Endothelial cell of umbilical vein (primary cell): ENCODE measurements at regions not wholly inside any gene's neighbourhood (a gene's known extent, or its start where the extent isn't known, plus 50 kb on each side); places are given as distances from the start of the nearest gene placed in this dataset.

Experiments used
- BruUV-seq: library from RNA; stranded (reverse); fragments of 400-500 nt; replicated peaks from 2 replicates; lab custom pipeline; 2021; lab: Mats Ljungman, UMichigan
- CTCF ChIA-PET: fragments of 300-600, 350-600 bp; sonication (Branson Sonifier 250); formaldehyde crosslinking; loops from one replicate; lab custom pipeline; 2021; ENCODE audit warnings: antibody characterized with exemption, inconsistent platforms; lab: Charles Lee
- POLR2A ChIA-PET: fragments of 300-600, 350-600 bp; sonication (Branson Sonifier 250); formaldehyde crosslinking; loops from one replicate; lab custom pipeline; 2021; ENCODE audit warnings: antibody characterized with exemption, inconsistent platforms; lab: Charles Lee
- DNase-seq: peaks from one replicate; pipeline ENCODE4 v3.0.0-alpha.2; 2011; ENCODE audit warnings: low read depth, low spot score
- FAIRE-seq: peaks from 2 replicates; lab custom pipeline; 2011; peaks lifted over from hg19 to GRCh38; lab: Jason Lieb, UNC
- H2AFZ ChIP-seq: 2 replicates; pipeline ENCODE4 v1.6.0; 2012; ENCODE audit warnings: low read depth, low read length, control low read depth, inconsistent platforms
- H3K27ac ChIP-seq: 2 replicates; pipeline ENCODE4 v1.5.1; 2011; ENCODE audit warnings: low read depth, mild to moderate bottlenecking, control low read depth, low read length, moderate library complexity; ENCODE audit not compliant: insufficient read depth
- H3K27me3 ChIP-seq, 2 experiments: 2 replicates each; pipeline versions ENCODE4 v1.6.0 to v1.6.1; 2011; ENCODE audit warnings: low read length in 2 of 2, mixed read lengths in 1 of 2; ENCODE audit not compliant: control insufficient read depth in 2 of 2, insufficient read depth in 2 of 2
- H3K36me3 ChIP-seq, 2 experiments: 2 replicates in 1 of 2; 3 replicates in 1 of 2; pipeline ENCODE4 v1.5.1; 2011; ENCODE audit warnings: low read length in 2 of 2, mild to moderate bottlenecking in 1 of 2, moderate library complexity in 1 of 2; ENCODE audit not compliant: control insufficient read depth in 2 of 2, insufficient read depth in 2 of 2; ENCODE audit errors: extremely low read depth in 1 of 2
- H3K4me1 ChIP-seq: 3 replicates; pipeline ENCODE4 v1.5.1; 2011; ENCODE audit warnings: mild to moderate bottlenecking, low read length; ENCODE audit not compliant: control insufficient read depth, insufficient read depth; ENCODE audit errors: extremely low read depth
- H3K4me2 ChIP-seq: 2 replicates; pipeline ENCODE4 v1.6.1; 2011; ENCODE audit warnings: low read length, control low read depth, mixed read lengths; ENCODE audit not compliant: insufficient read depth
- H3K4me3 ChIP-seq, 3 experiments: fragments of 200-600 bp in 1 of 3; sonication (generic), shearing (Covaris generic) in 1 of 3; replicated peaks in 1 of 3; 2 replicates each; pipeline ENCODE4 v1.5.1; 2011 to 2016; ENCODE audit warnings: control low read depth in 3 of 3, low read length in 3 of 3, mild to moderate bottlenecking in 2 of 3, inconsistent platforms in 1 of 3, low read depth in 1 of 3, moderate library complexity in 1 of 3; ENCODE audit not compliant: insufficient read depth in 1 of 3
- H3K79me2 ChIP-seq: 2 replicates; pipeline ENCODE4 v1.6.0; 2012; ENCODE audit warnings: low read length, inconsistent platforms; ENCODE audit not compliant: control insufficient read depth, insufficient read depth
- H3K9ac ChIP-seq: replicated peaks from 2 replicates; pipeline ENCODE3; 2011; ENCODE audit warnings: low read length, control low read depth; ENCODE audit not compliant: insufficient read depth; ENCODE audit errors: extremely low read depth
- H3K9me1 ChIP-seq: replicated peaks from 3 replicates; pipeline ENCODE4 v1.6.0; 2011; ENCODE audit warnings: mild to moderate bottlenecking, low read length; ENCODE audit not compliant: control insufficient read depth, insufficient read depth; ENCODE audit errors: extremely low read depth
- H3K9me3 ChIP-seq: replicated peaks from 2 replicates; pipeline ENCODE4 v1.5.1; 2012; ENCODE audit warnings: low read length, inconsistent platforms; ENCODE audit not compliant: control insufficient read depth, insufficient read depth
- H4K20me1 ChIP-seq: replicated peaks from 2 replicates; pipeline ENCODE3; 2011; ENCODE audit warnings: mild to moderate bottlenecking, low read length; ENCODE audit not compliant: control insufficient read depth, insufficient read depth; ENCODE audit errors: extremely low read depth
- CTCF ChIP-seq, 2 donors: IDR thresholded peaks; 1 replicate in 1 of 2; 2 replicates in 1 of 2; pipeline ENCODE4 v1.5.1; 2011; ENCODE audit warnings: low read length in 2 of 2, mild to moderate bottlenecking in 2 of 2, moderate library complexity in 2 of 2, control low read depth in 1 of 2, inconsistent platforms in 1 of 2, low read depth in 1 of 2; ENCODE audit not compliant: insufficient read depth in 1 of 2; ENCODE audit errors: extremely low read depth in 1 of 2
- EZH2 ChIP-seq: IDR thresholded peaks from 2 replicates; pipeline ENCODE4 v1.6.1; 2012; ENCODE audit warnings: borderline replicate concordance, low read depth, mild to moderate bottlenecking, moderate library complexity, low read length, inconsistent platforms; ENCODE audit not compliant: severe bottlenecking
- FOS ChIP-seq: IDR thresholded peaks from 2 replicates; pipeline ENCODE4 v1.6.1; 2011; ENCODE audit warnings: mild to moderate bottlenecking, low read length, moderate library complexity, borderline replicate concordance; ENCODE audit not compliant: insufficient read depth
- GATA2 ChIP-seq: IDR thresholded peaks from 2 replicates; pipeline ENCODE4 v1.7.0; 2011; ENCODE audit warnings: low read depth, mild to moderate bottlenecking, moderate library complexity, mixed read lengths, low read length; ENCODE audit not compliant: insufficient read length, insufficient read depth
- JUN ChIP-seq: IDR thresholded peaks from 2 replicates; pipeline ENCODE4 v1.6.1; 2011; ENCODE audit warnings: borderline replicate concordance, low read depth; ENCODE audit not compliant: insufficient read length, insufficient read depth
- MAX ChIP-seq: IDR thresholded peaks from 2 replicates; pipeline ENCODE4 v1.6.1; 2011; ENCODE audit not compliant: insufficient read depth, insufficient read length
- MYC ChIP-seq: IDR thresholded peaks from one replicate; pipeline ENCODE4 v1.6.1; 2011; ENCODE audit warnings: mild to moderate bottlenecking, low read depth, low read length
- POLR2A ChIP-seq: IDR thresholded peaks from 2 replicates; pipeline ENCODE4 v1.6.1; 2012; ENCODE audit warnings: low read depth, mild to moderate bottlenecking, control low read depth, low read length
- POLR2AphosphoS5 ChIP-seq: IDR thresholded peaks from 2 replicates; pipeline ENCODE4 v1.6.1; 2012; ENCODE audit warnings: low read depth, mild to moderate bottlenecking, control low read depth, low read length, moderate library complexity; ENCODE audit not compliant: insufficient read depth
- dilution Hi-C: fragments of 300-500 bp; cut with MboI; formaldehyde crosslinking; loops from one replicate; pipeline ENCODE4 v1.15.0; 2019; ENCODE audit warnings: low sequenced_read_pairs; ENCODE audit not compliant: extremely low pct_ligation_motif_present
- intact Hi-C: fragments of 100-400 bp; cut with micrococcal nuclease; formaldehyde crosslinking; loops from one replicate; pipeline ENCODE4 v1.10.0; 2022

- POLR2A ChIA-PET = no interaction called here
- no TSS peak for BruUV-seq
- H2AFZ ChIP-seq = no peak overlapping the region
- H3K4me3 ChIP-seq = no peak overlapping the region
- H3K27ac ChIP-seq = no peak overlapping the region
- no peak overlapping the region for H3K9ac ChIP-seq
- H3K9me1 ChIP-seq = no peaks in the 10 kb centered on the region
- TF ChIP-seq EZH2 (no peak), MAX (no peak), POLR2A (no peak), MYC (no peak), CTCF (IDR thresholded peaks at IDR 0.05; ENCODE audit: extremely low read depth in 1 of 2, insufficient read depth in 1 of 2, low read depth in 1 of 2, low read length in 2 of 2) (no peak), JUN (no peak), POLR2AphosphoS5 (no peak), GATA2 (no peak), FOS (no peak)
- no peaks in the 10 kb centered on the region for H3K79me2 ChIP-seq
- no peaks in the 10 kb centered on the region for H3K4me1 ChIP-seq
- H3K27me3 ChIP-seq = no peaks in the 10 kb centered on the region
- no peaks in the 10 kb centered on the region for H3K36me3 ChIP-seq
- CTCF ChIA-PET = interaction anchor here (0.6 kb wide), 1 partner anchor 494 kb away, joined by 3 read pairs; no protein-coding TSS in a partner anchor
- no peaks in the 10 kb centered on the region for H3K9me3 ChIP-seq
- dilution Hi-C loops (no loop called here), intact Hi-C loops (no loop called here)
- no peak overlapping the region for H3K4me2 ChIP-seq
- no peak for FAIRE-seq
- no peak for DNase-seq
- H4K20me1 ChIP-seq = no peaks in the 10 kb centered on the region
These were observed 319.7 kb downstream of the CTTN start for GRCh38 chr11:70717936-70718595.
